Activated CD8-positive, alpha-beta T cell treated with anti-CD3 and anti-CD28 coated beads for 36 hours (primary cell): ENCODE measurements at regions not wholly inside any gene's neighbourhood (a gene's known extent, or its start where the extent isn't known, plus 50 kb on each side); places are given as distances from the start of the nearest gene placed in this dataset.

Source experiments
- ATAC-seq: fragments of 200-7000 bp; cut with Tn5 transposase; one replicate; pipeline ENCODE4 v1.10.0; 2021; ENCODE audit warnings: mild to moderate bottlenecking, moderate library complexity
- CTCF ChIA-PET: fragments of 350-600 bp; sonication (Branson Sonifier 250); formaldehyde crosslinking; loops from one replicate; lab custom pipeline; 2021; ENCODE audit warnings: antibody characterized with exemption; lab: Charles Lee
- POLR2A ChIA-PET: fragments of 350-600 bp; sonication (Branson Sonifier 250); formaldehyde crosslinking; loops from one replicate; lab custom pipeline; 2021; ENCODE audit warnings: antibody characterized with exemption; lab: Charles Lee
- DNase-seq: peaks from one replicate; pipeline ENCODE4 v3.0.0-alpha.2; 2020
- H3K27ac Mint-ChIP-seq: one replicate; pipeline ENCODE4 v1.8.0; 2021; ENCODE audit warnings: mild to moderate bottlenecking, mixed read lengths
- H3K27me3 Mint-ChIP-seq: one replicate; pipeline ENCODE4 v1.8.0; 2021; ENCODE audit warnings: mixed read lengths
- H3K36me3 Mint-ChIP-seq: one replicate; pipeline ENCODE4 v1.8.0; 2021; ENCODE audit warnings: low read depth, mixed read lengths
- H3K4me1 Mint-ChIP-seq: one replicate; pipeline ENCODE4 v1.8.0; 2021; ENCODE audit warnings: low read depth, mixed read lengths
- H3K4me3 Mint-ChIP-seq: one replicate; pipeline ENCODE4 v1.8.0; 2021; ENCODE audit warnings: mild to moderate bottlenecking, moderate library complexity, mixed read lengths
- H3K9me3 Mint-ChIP-seq: one replicate; pipeline ENCODE4 v1.8.0; 2021; ENCODE audit warnings: mixed read lengths
- CTCF ChIP-seq: fragments of 200-600 bp; IDR thresholded peaks from one replicate; pipeline ENCODE4 v1.8.0; 2022; ENCODE audit warnings: antibody characterized with exemption, mild to moderate bottlenecking
- intact Hi-C: fragments of 100-400 bp; cut with micrococcal nuclease; formaldehyde crosslinking; loops from one replicate; pipeline ENCODE4 v1.10.0; 2022

GRCh38 chr2:196504788-196505187 lies 134.7 kb upstream of the CCDC150 start:
- ATAC-seq: no peak
- Mint-ChIP-seq H3K36me3 (no peaks in the 10 kb centered on the region), H3K27ac (no peak overlapping the region), H3K4me1 (no peaks in the 10 kb centered on the region), H3K27me3 (peaks cover 6% of the 10 kb centered on the region), H3K4me3 (no peak overlapping the region), H3K9me3 (no peaks in the 10 kb centered on the region)
- TF ChIP-seq CTCF: no peak
- intact Hi-C loops: no loop called here
- ChIA-PET POLR2A (no interaction called here), CTCF (no interaction called here)
- no peak for DNase-seq

DNA sequence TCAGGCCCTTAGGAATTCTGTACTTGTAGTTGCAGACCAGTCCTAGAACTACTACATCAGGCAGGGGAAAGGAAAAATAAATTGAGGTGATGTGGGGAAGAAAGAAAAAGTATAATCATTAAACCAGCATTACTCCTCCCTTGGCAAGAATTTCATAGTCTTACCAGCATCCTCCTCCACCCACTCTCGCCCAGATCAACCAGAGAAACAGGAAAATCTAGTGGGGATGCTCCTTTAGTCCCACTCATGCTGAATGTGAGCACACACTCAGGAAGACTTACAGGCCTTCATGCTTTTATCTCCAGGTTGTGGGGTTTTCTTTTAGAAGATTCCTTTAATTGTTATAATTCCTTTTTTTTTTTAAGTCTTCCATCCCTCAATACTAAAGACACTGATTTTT lies 129.3 kb upstream of the CCDC150 start:
- ChIA-PET POLR2A (no interaction called here), CTCF (no interaction called here)
- H3K27me3 Mint-ChIP-seq: peaks cover 7% of the 10 kb centered on the region
- H3K36me3 Mint-ChIP-seq: no peaks in the 10 kb centered on the region
- H3K4me3 Mint-ChIP-seq: no peak overlapping the region
- H3K9me3 Mint-ChIP-seq: no peaks in the 10 kb centered on the region
- H3K4me1 Mint-ChIP-seq: no peaks in the 10 kb centered on the region
- DNase-seq (no peak), ATAC-seq (no peak)
- intact Hi-C loops: no loop called here
- no peak for TF ChIP-seq CTCF
- H3K27ac Mint-ChIP-seq: no peak overlapping the region

DNA sequence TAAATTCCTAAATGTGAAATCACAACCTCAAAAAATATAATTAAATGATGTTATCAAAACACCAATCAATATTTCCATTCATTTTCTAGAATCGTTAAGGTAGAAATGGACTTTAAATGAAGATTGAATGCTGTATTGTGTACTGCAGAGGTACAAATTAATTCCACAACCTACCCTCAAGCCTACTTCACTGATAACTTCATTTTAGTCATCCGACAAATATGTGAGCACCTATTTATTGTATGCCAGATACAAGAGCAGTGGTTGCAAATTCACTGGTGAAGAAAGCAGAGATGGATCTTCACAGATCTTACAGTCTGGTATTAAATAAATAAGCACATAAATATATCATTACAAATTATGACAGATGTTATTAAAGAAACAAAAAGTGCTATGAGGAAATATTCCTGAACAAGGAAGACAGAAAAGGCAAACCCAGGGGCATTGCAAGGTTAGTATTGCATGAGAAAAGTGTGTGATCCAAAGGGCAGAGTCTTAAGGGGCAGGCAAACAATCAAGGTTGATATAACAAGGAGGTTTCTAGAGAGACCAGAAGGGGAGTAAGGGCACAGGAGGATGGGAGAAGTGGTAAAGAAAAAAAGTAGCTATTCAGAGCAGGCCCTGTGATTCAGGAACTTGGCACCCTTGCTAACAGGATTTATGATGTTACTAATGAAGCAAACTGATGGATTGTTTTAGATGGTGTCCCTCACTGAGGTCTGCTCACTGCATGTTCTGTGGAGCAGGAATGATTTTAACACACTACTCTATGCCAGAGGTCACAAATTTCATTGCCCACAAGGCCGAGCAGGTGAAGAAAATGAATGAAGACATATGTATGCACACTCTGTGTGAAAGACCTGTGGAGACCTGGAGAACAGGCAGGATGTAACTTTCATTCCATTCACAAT lies 128.0 kb upstream of the CCDC150 start:
- ChIA-PET POLR2A (interaction anchor here (0.7 kb wide), 1 partner anchor 110 kb away, joined by 3 read pairs; no protein-coding TSS in a partner anchor), CTCF (no interaction called here)
- Mint-ChIP-seq H3K27ac (no peak overlapping the region), H3K9me3 (no peaks in the 10 kb centered on the region), H3K4me3 (no peak overlapping the region), H3K27me3 (peaks cover 4% of the 10 kb centered on the region), H3K36me3 (no peaks in the 10 kb centered on the region), H3K4me1 (no peaks in the 10 kb centered on the region)
- DNase-seq: no peak
- TF ChIP-seq CTCF: no peak
- ATAC-seq: no peak
- intact Hi-C loops: no loop called here

GRCh38 chr2:196513796-196514526 lies 125.6 kb upstream of the CCDC150 start:
- ChIA-PET CTCF (no interaction called here), POLR2A (no interaction called here)
- H3K27ac Mint-ChIP-seq: no peak overlapping the region
- H3K36me3 Mint-ChIP-seq: no peaks in the 10 kb centered on the region
- DNase-seq (no peak), ATAC-seq (no peak)
- TF ChIP-seq CTCF: no peak
- H3K27me3 Mint-ChIP-seq: peaks cover 4% of the 10 kb centered on the region
- H3K9me3 Mint-ChIP-seq: no peaks in the 10 kb centered on the region
- intact Hi-C loops: no loop called here
- no peaks in the 10 kb centered on the region for H3K4me1 Mint-ChIP-seq
- no peak overlapping the region for H3K4me3 Mint-ChIP-seq

- intact Hi-C loops: no loop called here
- Mint-ChIP-seq H3K27me3 (peaks cover 4% of the 10 kb centered on the region), H3K36me3 (no peaks in the 10 kb centered on the region), H3K27ac (no peak overlapping the region), H3K4me3 (no peak overlapping the region), H3K4me1 (no peaks in the 10 kb centered on the region), H3K9me3 (no peaks in the 10 kb centered on the region)
- CTCF ChIA-PET: no interaction called here
- POLR2A ChIA-PET: no interaction called here
- ATAC-seq (no peak), DNase-seq (no peak)
- TF ChIP-seq CTCF: no peak
Measured at GRCh38 chr2:196514641-196515040, 124.9 kb upstream of the CCDC150 start.
